PC-3 (cell line): ENCODE measurements at regions not wholly inside any gene's neighbourhood (a gene's known extent, or its start where the extent isn't known, plus 50 kb on each side); places are given as distances from the start of the nearest gene placed in this dataset.

Source experiments
- CTCF ChIP-seq: fragments of 300-600 bp; sonication (generic); conservative IDR thresholded peaks from 2 replicates; pipeline ENCODE4 v1.5.1; 2017; ENCODE audit warnings: antibody characterized with exemption, low read depth, mild to moderate bottlenecking, low read length
- EZH2 ChIP-seq: fragments of 300-600 bp; sonication (generic); IDR thresholded peaks from one replicate; pipeline ENCODE4 v1.6.1; 2017; ENCODE audit warnings: antibody characterized with exemption, mild to moderate bottlenecking, low read length; ENCODE audit not compliant: unreplicated experiment
- EZH2phosphoT487 ChIP-seq: fragments of 300-600 bp; sonication (generic); IDR thresholded peaks from 2 replicates; pipeline ENCODE4 v1.6.1; 2018; ENCODE audit warnings: mild to moderate bottlenecking, antibody characterized with exemption, low read length, borderline replicate concordance

GRCh38 chr1:30445449-30445848 is 277.9 kb downstream of the MATN1 start:
- TF ChIP-seq CTCF (no peak), EZH2 (no peak), EZH2phosphoT487 (no peak)
